ENCODE measurements at regions not wholly inside any gene's neighbourhood (a gene's known extent, or its start where the extent isn't known, plus 50 kb on each side); places are given as distances from the start of the nearest gene placed in this dataset.
A peak's percentile ranks its signal among the peaks of the same experiment; 100 is the strongest.

DNA sequence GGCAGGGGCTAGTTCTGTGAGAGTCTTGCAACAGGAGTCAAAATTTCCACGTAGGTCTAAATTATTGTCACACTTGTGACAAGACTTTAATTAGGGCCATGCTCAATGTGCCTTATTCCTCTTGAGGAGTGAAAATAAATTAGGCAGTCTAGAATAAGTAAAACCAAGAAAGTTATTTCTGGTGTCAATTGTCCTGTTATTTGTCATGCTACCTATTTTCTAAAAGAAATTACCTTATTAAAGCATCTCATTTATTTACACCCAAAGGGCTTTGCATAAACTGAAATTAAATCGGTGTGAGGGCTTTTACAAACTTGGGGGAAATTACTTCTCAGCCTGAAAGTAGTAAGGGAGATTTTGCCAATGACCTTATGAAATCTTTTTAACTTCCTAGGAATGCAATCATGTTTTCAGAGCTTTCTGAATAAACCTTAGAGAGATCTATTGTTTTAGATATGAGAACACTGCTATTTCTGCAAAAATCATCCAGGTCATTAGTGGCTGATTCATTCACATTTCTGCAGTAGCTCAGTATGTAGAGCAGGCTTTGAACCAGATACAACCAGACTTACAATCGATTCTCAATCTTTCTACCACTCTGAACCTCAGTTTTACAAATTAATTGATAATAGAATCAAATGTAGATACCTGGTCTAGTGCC is 221.2 kb upstream of the SAMSN1 start:
- Mint-ChIP-seq H3K27me3 (no peaks in the 10 kb centered on the region), H3K36me3 (ENCODE audit: low read depth) (peaks cover 1% of the 10 kb centered on the region), H3K9me3 (peaks cover 10% of the 10 kb centered on the region), H3K4me1 (peaks cover 2% of the 10 kb centered on the region), H3K27ac (no peak overlapping the region), H3K4me3 (no peak overlapping the region)
- intact Hi-C loops (cut with micrococcal nuclease), result loop anchor here (10.0 kb wide), 1 partner anchor 297 kb away; the partner anchor contains the start of gene NRIP1
- no peak for DNase-seq

DNA sequence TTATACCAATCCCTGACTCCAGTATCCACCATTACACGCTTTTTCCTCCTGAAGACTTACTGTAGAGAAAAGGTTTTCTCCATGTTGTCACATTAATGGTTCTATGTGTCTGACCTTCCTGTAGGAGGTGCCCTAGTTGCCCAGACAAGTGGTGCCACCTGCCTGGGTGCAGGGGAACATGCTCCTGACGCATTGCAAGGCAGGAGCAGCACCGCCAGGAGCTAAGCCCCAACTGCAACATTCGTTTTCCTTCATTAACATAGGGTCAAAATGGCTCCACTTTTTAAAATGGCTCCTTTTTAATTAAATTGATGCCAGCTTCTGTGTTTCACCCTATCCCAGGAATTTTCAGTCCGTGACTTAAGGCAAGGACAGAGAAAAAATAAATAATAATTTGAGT is 220.1 kb upstream of the SAMSN1 start:
- DNase-seq, result no peak
- H3K27ac Mint-ChIP-seq, result no peak overlapping the region
- peaks cover 8% of the 10 kb centered on the region for H3K4me1 Mint-ChIP-seq
- H3K36me3 Mint-ChIP-seq (ENCODE audit: low read depth), result peaks cover 1% of the 10 kb centered on the region
- H3K4me3 Mint-ChIP-seq, result no peak overlapping the region
- peaks cover 10% of the 10 kb centered on the region for H3K9me3 Mint-ChIP-seq
- intact Hi-C loops (cut with micrococcal nuclease), result loop anchor here (10.0 kb wide), 1 partner anchor 299 kb away; the partner anchor contains the start of gene NRIP1
- no peaks in the 10 kb centered on the region for H3K27me3 Mint-ChIP-seq

DNA sequence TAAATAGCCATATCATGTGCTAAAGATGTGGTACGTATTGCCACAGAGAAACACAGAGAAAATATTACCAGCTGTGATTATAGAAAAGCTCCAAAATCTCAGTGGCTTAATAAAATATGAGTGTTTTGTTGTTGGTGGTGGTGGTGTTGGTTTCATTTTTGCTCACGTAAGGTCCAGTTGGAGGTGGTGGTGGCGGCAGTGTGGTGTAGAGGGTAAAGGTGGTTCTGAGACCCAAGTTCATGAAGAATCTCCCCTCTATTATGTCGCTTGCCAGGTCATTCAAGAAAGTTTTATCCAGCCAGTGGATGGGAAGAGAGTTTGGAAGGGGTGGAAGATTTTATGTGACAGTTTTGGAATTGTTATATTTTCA is 217.6 kb upstream of the SAMSN1 start:
- no peaks in the 10 kb centered on the region for H3K27me3 Mint-ChIP-seq
- no peak overlapping the region for H3K4me3 Mint-ChIP-seq
- no peak overlapping the region for H3K27ac Mint-ChIP-seq
- H3K9me3 Mint-ChIP-seq, result peaks cover 17% of the 10 kb centered on the region
- intact Hi-C loops (cut with micrococcal nuclease), result loop anchor here (10.0 kb wide), 1 partner anchor 301 kb away; the partner anchor contains the start of gene NRIP1
- H3K4me1 Mint-ChIP-seq, result peaks cover 8% of the 10 kb centered on the region
- H3K36me3 Mint-ChIP-seq (ENCODE audit: low read depth), result peaks cover 1% of the 10 kb centered on the region
- DNase-seq, result no peak

- Mint-ChIP-seq H3K4me3 (no peak overlapping the region), H3K9me3 (peaks cover 17% of the 10 kb centered on the region), H3K36me3 (ENCODE audit: low read depth) (peaks cover 1% of the 10 kb centered on the region), H3K27ac (no peak overlapping the region), H3K27me3 (no peaks in the 10 kb centered on the region), H3K4me1 (peaks cover 8% of the 10 kb centered on the region)
- peak; percentile 65 for DNase-seq
- intact Hi-C loops (cut with micrococcal nuclease), result loop anchor here (10.0 kb wide), 1 partner anchor 302 kb away; the partner anchor contains the start of gene NRIP1
These were observed 216.9 kb upstream of the SAMSN1 start for GRCh38 chr21:14762734-14763694.

GRCh38 chr21:14762327-14762726 is 216.2 kb upstream of the SAMSN1 start:
- Mint-ChIP-seq H3K4me1 (peaks cover 6% of the 10 kb centered on the region), H3K36me3 (ENCODE audit: low read depth) (peaks cover 1% of the 10 kb centered on the region), H3K27ac (no peak overlapping the region), H3K9me3 (peaks cover 17% of the 10 kb centered on the region), H3K4me3 (no peak overlapping the region), H3K27me3 (no peaks in the 10 kb centered on the region)
- DNase-seq, result no peak
- intact Hi-C loops (cut with micrococcal nuclease), result loop anchor here (10.0 kb wide), 1 partner anchor 302 kb away; the partner anchor contains the start of gene NRIP1

DNA sequence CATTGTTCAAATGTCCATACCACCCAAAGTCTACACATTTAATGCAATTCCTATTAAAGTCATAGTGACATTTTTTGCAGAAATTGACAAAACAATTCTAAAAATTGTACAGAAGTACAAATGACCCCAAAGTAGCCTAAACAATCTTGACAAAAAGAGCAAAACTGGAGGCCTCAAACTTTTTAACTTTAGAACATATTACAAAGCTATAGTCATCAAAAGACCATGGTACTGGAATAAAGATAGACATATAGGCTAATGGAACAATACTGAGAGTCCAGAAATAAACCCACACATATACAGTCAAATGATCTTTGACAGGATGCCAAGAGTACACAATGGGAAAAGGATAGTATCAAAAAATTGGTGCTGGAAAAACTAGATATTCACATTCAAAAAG is 213.2 kb upstream of the SAMSN1 start:
- Mint-ChIP-seq H3K4me1 (peaks cover 7% of the 10 kb centered on the region), H3K9me3 (peaks cover 14% of the 10 kb centered on the region), H3K36me3 (ENCODE audit: low read depth) (peaks cover 2% of the 10 kb centered on the region), H3K4me3 (no peak overlapping the region), H3K27me3 (no peaks in the 10 kb centered on the region), H3K27ac (no peak overlapping the region)
- intact Hi-C loops (cut with micrococcal nuclease), result no loop called here
- no peak for DNase-seq

DNA sequence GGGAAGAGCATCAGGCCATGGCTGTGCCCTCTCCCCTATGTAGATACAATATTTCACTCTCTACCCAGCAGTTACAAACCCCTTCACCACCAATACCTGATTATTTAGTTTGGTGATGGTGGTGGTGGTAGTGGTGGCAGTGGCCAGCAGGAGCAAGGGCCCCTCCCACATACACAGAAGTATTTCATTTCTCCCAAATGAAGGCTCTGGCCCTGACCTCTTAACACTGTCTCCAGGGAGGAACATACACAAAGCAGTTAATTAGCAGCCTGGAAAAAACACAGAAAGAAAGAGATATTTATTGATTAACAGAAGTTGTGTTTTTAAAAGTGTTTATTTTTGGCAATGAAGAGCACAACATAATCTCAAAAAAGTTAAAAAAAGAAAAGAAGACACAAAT is 212.7 kb upstream of the SAMSN1 start:
- Mint-ChIP-seq H3K27ac (no peak overlapping the region), H3K4me3 (no peak overlapping the region), H3K4me1 (peaks cover 7% of the 10 kb centered on the region), H3K9me3 (peaks cover 16% of the 10 kb centered on the region), H3K27me3 (no peaks in the 10 kb centered on the region), H3K36me3 (ENCODE audit: low read depth) (peaks cover 2% of the 10 kb centered on the region)
- DNase-seq, result no peak
- intact Hi-C loops (cut with micrococcal nuclease), result no loop called here

DNA sequence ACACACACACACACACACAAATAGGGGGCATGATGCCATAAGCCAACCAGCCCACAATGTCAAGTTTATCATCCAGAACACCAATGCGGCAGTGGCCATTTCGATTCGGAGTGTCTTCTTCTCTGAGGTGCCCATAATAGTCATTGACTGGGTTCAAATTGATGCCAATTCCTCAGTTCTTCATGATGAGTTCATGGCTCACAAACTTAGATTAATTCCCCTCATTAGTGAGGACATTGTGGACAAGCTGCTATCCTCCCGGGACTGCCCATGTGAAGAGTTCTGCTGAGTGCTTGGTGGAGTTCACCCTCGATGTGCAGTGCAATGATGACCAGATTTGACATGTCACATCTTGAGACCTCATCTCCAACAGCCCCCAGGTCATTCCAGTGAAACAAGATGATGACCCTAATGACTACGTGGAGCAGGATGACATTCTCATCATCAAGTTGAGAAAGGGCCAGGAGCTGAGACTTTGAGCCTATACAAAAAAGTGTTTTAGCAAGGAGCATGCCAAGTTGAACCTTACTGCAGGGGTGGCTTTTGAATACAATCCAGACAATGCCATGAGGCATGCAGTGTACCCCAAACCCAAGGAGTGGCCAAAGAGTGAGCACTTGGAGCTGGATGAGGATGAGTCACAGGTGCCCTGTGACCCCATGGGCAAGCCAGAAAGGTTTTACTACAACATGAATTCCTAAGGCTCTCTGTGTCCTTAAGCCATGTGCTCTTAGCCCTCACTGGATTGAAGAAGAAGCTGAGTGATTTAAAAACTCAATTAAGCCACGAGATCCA is 211.6 kb upstream of the SAMSN1 start:
- Mint-ChIP-seq H3K4me3 (no peak overlapping the region), H3K4me1 (peaks cover 13% of the 10 kb centered on the region), H3K9me3 (peaks cover 16% of the 10 kb centered on the region), H3K27ac (no peak overlapping the region), H3K27me3 (no peaks in the 10 kb centered on the region), H3K36me3 (ENCODE audit: low read depth) (peaks cover 2% of the 10 kb centered on the region)
- DNase-seq, result no peak
- intact Hi-C loops (cut with micrococcal nuclease), result no loop called here

GRCh38 chr21:14755086-14755485 is 209.0 kb upstream of the SAMSN1 start:
- Mint-ChIP-seq H3K27ac (no peak overlapping the region), H3K4me1 (peaks cover 8% of the 10 kb centered on the region), H3K36me3 (ENCODE audit: low read depth) (peaks cover 2% of the 10 kb centered on the region), H3K27me3 (peaks cover 3% of the 10 kb centered on the region), H3K4me3 (no peak overlapping the region), H3K9me3 (peaks cover 23% of the 10 kb centered on the region)
- DNase-seq, result no peak
- intact Hi-C loops (cut with micrococcal nuclease), result no loop called here

DNA sequence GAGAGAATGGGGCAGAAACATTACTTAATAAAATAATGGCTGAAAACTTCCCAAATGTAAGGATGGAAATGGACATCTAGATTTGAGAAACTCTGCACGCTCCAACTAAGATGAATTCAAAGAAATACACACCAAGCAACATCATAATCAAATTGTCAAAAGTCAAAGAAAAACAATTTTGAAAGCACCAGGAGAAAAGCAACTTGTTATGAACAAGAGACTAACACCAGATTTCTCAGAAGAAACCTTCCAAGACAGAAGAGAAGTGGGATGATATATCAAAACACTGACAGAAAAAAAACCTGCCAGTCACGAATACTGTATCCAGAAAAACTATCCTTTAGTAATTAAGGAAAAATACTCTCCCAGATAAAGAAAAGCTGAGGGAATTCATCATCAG is 208.6 kb upstream of the SAMSN1 start:
- H3K9me3 Mint-ChIP-seq, result peaks cover 23% of the 10 kb centered on the region
- DNase-seq, result no peak
- H3K4me3 Mint-ChIP-seq, result no peak overlapping the region
- peaks cover 6% of the 10 kb centered on the region for H3K27me3 Mint-ChIP-seq
- H3K27ac Mint-ChIP-seq, result no peak overlapping the region
- intact Hi-C loops (cut with micrococcal nuclease), result no loop called here
- peaks cover 8% of the 10 kb centered on the region for H3K4me1 Mint-ChIP-seq
- H3K36me3 Mint-ChIP-seq (ENCODE audit: low read depth), result peaks cover 2% of the 10 kb centered on the region

- Mint-ChIP-seq H3K9me3 (peaks cover 21% of the 10 kb centered on the region), H3K27ac (no peak overlapping the region), H3K36me3 (ENCODE audit: low read depth) (peaks cover 2% of the 10 kb centered on the region), H3K27me3 (peaks cover 11% of the 10 kb centered on the region), H3K4me1 (peaks cover 8% of the 10 kb centered on the region), H3K4me3 (no peak overlapping the region)
- intact Hi-C loops (cut with micrococcal nuclease), result no loop called here
- DNase-seq, result no peak
These were observed 208.1 kb upstream of the SAMSN1 start for GRCh38 chr21:14754259-14754604.

DNA sequence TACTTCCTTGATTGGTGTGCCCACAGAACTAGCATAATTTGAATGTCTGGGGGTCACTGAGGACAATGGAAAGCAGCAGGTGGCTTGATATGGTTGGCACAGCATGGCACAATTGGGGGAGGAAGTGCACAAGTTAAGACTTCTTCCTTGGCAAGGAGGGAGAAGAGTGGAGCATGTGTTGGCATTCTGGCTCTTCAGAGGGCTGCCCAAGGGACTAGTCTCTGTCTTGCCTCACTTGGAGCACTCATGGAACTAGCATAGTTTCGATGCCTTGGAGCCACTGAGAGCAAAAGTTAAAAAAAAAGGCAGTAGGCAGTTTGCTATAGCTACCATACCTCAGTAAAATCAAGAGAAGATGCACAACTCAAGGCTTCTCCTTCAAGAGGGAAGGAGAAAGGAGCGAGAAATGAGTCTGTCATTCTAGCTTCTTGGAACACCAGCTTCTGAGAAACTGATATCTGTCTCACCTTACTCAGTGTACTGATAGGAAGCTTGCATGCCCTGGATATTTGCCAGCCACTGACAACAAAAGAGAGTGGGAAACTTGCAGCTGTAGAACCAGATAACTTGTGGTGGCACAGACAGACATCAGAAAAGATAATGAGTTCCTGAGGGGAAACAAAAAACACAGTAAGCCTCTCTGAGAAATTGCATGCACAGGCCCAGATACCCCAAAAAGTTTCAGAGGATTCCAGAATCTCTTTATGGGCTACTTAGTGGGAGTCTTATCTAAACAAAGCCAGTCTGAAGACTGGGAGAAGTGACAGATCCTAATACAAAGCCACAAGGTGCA is 207.5 kb upstream of the SAMSN1 start:
- intact Hi-C loops (cut with micrococcal nuclease), result no loop called here
- H3K36me3 Mint-ChIP-seq (ENCODE audit: low read depth), result peaks cover 2% of the 10 kb centered on the region
- peaks cover 8% of the 10 kb centered on the region for H3K4me1 Mint-ChIP-seq
- no peak overlapping the region for H3K4me3 Mint-ChIP-seq
- H3K27me3 Mint-ChIP-seq, result peaks cover 15% of the 10 kb centered on the region
- peaks cover 16% of the 10 kb centered on the region for H3K9me3 Mint-ChIP-seq
- DNase-seq, result no peak
- no peak overlapping the region for H3K27ac Mint-ChIP-seq

- no peak overlapping the region for H3K4me3 Mint-ChIP-seq
- H3K9me3 Mint-ChIP-seq, result peaks cover 16% of the 10 kb centered on the region
- peaks cover 17% of the 10 kb centered on the region for H3K27me3 Mint-ChIP-seq
These were observed 207.0 kb upstream of the SAMSN1 start for GRCh38 chr21:14753069-14753465.

More at GRCh38 chr21:14753069-14753465, 207.0 kb upstream of the SAMSN1 start:
- Mint-ChIP-seq H3K36me3 (ENCODE audit: low read depth) (peaks cover 2% of the 10 kb centered on the region), H3K4me1 (peaks cover 8% of the 10 kb centered on the region), H3K27ac (no peak overlapping the region)
- intact Hi-C loops (cut with micrococcal nuclease), result no loop called here
- DNase-seq, result no peak
